GDM1 (cell line): ENCODE measurements at regions not wholly inside any gene's neighbourhood (a gene's known extent, or its start where the extent isn't known, plus 50 kb on each side); places are given as distances from the start of the nearest gene placed in this dataset.
A peak's percentile ranks its signal among the peaks of the same experiment; 100 is the strongest.
"Not testable (repeated sequence)": the region's sequence is repeated elsewhere in the genome, so short reads cannot be mapped to it uniquely, and the experiment has no call there.

Experiments used
- DNase-seq: peaks from one replicate; lab custom pipeline; 2025; lab: John Stamatoyannopoulos, UW

GRCh38 chr11:134588460-134589110 lies 176.5 kb upstream of the B3GAT1 start:
- DNase-seq = not testable (repeated sequence)

- DNase-seq = no peak
Measured at GRCh38 chr11:134587345-134587744, 175.3 kb upstream of the B3GAT1 start.

GRCh38 chr11:134586726-134587125 lies 174.7 kb upstream of the B3GAT1 start:
- no peak for DNase-seq

- no peak for DNase-seq
Measured at GRCh38 chr11:134585666-134586610, 173.9 kb upstream of the B3GAT1 start.

GRCh38 chr11:134584706-134585445 lies 172.8 kb upstream of the B3GAT1 start:
- no peak for DNase-seq

- no peak for DNase-seq
Measured at GRCh38 chr11:134584001-134584561, 172.0 kb upstream of the B3GAT1 start.

GRCh38 chr11:134583397-134583990 lies 171.5 kb upstream of the B3GAT1 start:
- peak; percentile 20 for DNase-seq

GRCh38 chr11:134582770-134583095 lies 170.7 kb upstream of the B3GAT1 start:
- DNase-seq = no peak

- no peak for DNase-seq
Measured at GRCh38 chr11:134581966-134582769, 170.1 kb upstream of the B3GAT1 start.

- DNase-seq = no peak
Measured at GRCh38 chr11:134581121-134581626, 169.1 kb upstream of the B3GAT1 start.

- no peak for DNase-seq
Measured at GRCh38 chr11:134580610-134580975, 168.6 kb upstream of the B3GAT1 start.

- DNase-seq = no peak
Measured at GRCh38 chr11:134579724-134580609, 167.9 kb upstream of the B3GAT1 start.

GRCh38 chr11:134578807-134579723 lies 167.0 kb upstream of the B3GAT1 start:
- DNase-seq = no peak

GRCh38 chr11:134577751-134578395 lies 165.8 kb upstream of the B3GAT1 start:
- DNase-seq = no peak

- no peak for DNase-seq
Measured at GRCh38 chr11:134576721-134577171, 164.7 kb upstream of the B3GAT1 start.

GRCh38 chr11:134576286-134576685 lies 164.2 kb upstream of the B3GAT1 start:
- DNase-seq = no peak

GRCh38 chr11:134575504-134576230 lies 163.6 kb upstream of the B3GAT1 start:
- no peak for DNase-seq
